ENCODE measurements at regions not wholly inside any gene's neighbourhood (a gene's known extent, or its start where the extent isn't known, plus 50 kb on each side); places are given as distances from the start of the nearest gene placed in this dataset.

- H3K4me1 ChIP-seq (ENCODE audit: control insufficient read depth in 4 of 4, insufficient read depth in 4 of 4, low read length in 3 of 4), result peaks cover 0 to 21% (median 14%) of the 10 kb centered on the region in 4 donors
- TF ChIP-seq HNF4G (IDR thresholded peaks at IDR 0.05) (no peak), ATF3 (IDR thresholded peaks at IDR 0.05) (peak; percentile 83), JUND (IDR thresholded peaks at IDR 0.05) (peak; percentile 72 to 79), FOXA1 (IDR thresholded peaks at IDR 0.05) (no peak), EGR1 (IDR thresholded peaks at IDR 0.05; ENCODE audit: low read depth in 2 of 2) (no peak), HNF4A (conservative IDR thresholded peaks at IDR 0.05) (peak; percentile 67 to 77), FOXA2 (IDR thresholded peaks at IDR 0.05) (no peak), GABPA (IDR thresholded peaks at IDR 0.05 in 1 of 2, conservative IDR thresholded peaks at IDR 0.05 in 1 of 2) (no peak), SP1 (IDR thresholded peaks at IDR 0.05) (peak; percentile 12), MAX (IDR thresholded peaks at IDR 0.05) (peak; percentile 28), TAF1 (conservative IDR thresholded peaks at IDR 0.05) (no peak), CTCF (IDR thresholded peaks at IDR 0.05; ENCODE audit: low read depth, low read length, missing input control) (no peak), REST (IDR thresholded peaks at IDR 0.05) (no peak), ZBTB33 (IDR thresholded peaks at IDR 0.05) (peak; percentile 59), NR2F2 (IDR thresholded peaks at IDR 0.05) (no peak), RAD21 (IDR thresholded peaks at IDR 0.05) (peak; percentile 11 to 43), RXRA (IDR thresholded peaks at IDR 0.05) (peak in 1 of 2 donors; percentile 56), YY1 (IDR thresholded peaks at IDR 0.05) (peak; percentile 39)
- H3K9me3 ChIP-seq (ENCODE audit: control insufficient read depth in 4 of 4, low read length in 3 of 4), result no peaks in the 10 kb centered on the region
- DNase-seq (ENCODE audit: low spot score), result no peak
- H3K9ac ChIP-seq (ENCODE audit: low read depth in 1 of 2, low read length in 2 of 2), result no peak overlapping the region
- H3K27ac ChIP-seq (ENCODE audit: low read depth in 1 of 2, low read length in 2 of 2), result peak overlapping the region in 1 of 2 donors; percentile 32
- H3K27me3 ChIP-seq (ENCODE audit: control insufficient read depth in 4 of 4, insufficient read depth in 4 of 4, low read length in 3 of 4), result no peaks in the 10 kb centered on the region
- 26% methylated on average over 3 of the region's 3 CpGs for WGBS
- H3K4me3 ChIP-seq (ENCODE audit: low read depth in 1 of 3, low read length in 3 of 3), result no peak overlapping the region
- H3K36me3 ChIP-seq (ENCODE audit: control insufficient read depth in 4 of 4, insufficient read depth in 3 of 4, low read depth in 1 of 4, low read length in 3 of 4), result no peaks in the 10 kb centered on the region
These were observed 178.8 kb downstream of the CNTN3 start for GRCh38 chr3:74435631-74436030.
